Vagina (tissue), 2 donors: ENCODE measurements at regions not wholly inside any gene's neighbourhood (a gene's known extent, or its start where the extent isn't known, plus 50 kb on each side); places are given as distances from the start of the nearest gene placed in this dataset.

Source experiments
- DNase-seq, 2 donors: peaks; one replicate each; pipeline ENCODE4 v3.0.0-alpha.2; 2017; ENCODE audit errors: extremely low spot score in 2 of 2
- H3K27ac ChIP-seq: fragments of 200-600 bp; sonication (generic); one replicate; pipeline ENCODE4 v1.5.1; 2019
- H3K27me3 ChIP-seq: fragments of 200-600 bp; sonication (generic); one replicate; pipeline ENCODE4 v1.5.1; 2019
- H3K36me3 ChIP-seq, 2 donors: fragments of 200-600 bp; sonication (generic); one replicate each; pipeline ENCODE4 v1.5.1; 2017 to 2019
- H3K4me1 ChIP-seq: fragments of 200-600 bp; sonication (generic); one replicate; pipeline ENCODE4 v1.5.1; 2019
- H3K4me3 ChIP-seq, 2 donors: fragments of 200-600 bp; sonication (generic); 1 replicate in 1 of 2; 2 replicates in 1 of 2; pipeline ENCODE4 v1.5.1; 2016 to 2019
- H3K9me3 ChIP-seq: fragments of 200-600 bp; sonication (generic); one replicate; pipeline ENCODE4 v1.5.1; 2019
- CTCF ChIP-seq, 3 experiments: fragments of 450-650 bp in 2 of 3; fragments of 200-600 bp in 1 of 3; sonication (generic) in 1 of 3; IDR thresholded peaks; one replicate each; pipeline ENCODE4 v1.5.1; 2017 to 2019; ENCODE audit warnings: antibody characterized with exemption in 3 of 3, mild to moderate bottlenecking in 2 of 3, moderate library complexity in 2 of 3
- POLR2A ChIP-seq, 2 donors: fragments of 450-650 bp; IDR thresholded peaks; one replicate each; pipeline ENCODE4 v1.6.1; 2017; ENCODE audit warnings: antibody characterized with exemption in 2 of 2, mild to moderate bottlenecking in 2 of 2, moderate library complexity in 2 of 2
- POLR2AphosphoS5 ChIP-seq, 2 donors: sonication (generic); formaldehyde crosslinking; IDR thresholded peaks; one replicate each; pipeline ENCODE4 v1.9.0; 2017; ENCODE audit warnings: antibody characterized with exemption in 2 of 2, mild to moderate bottlenecking in 2 of 2, low read depth in 1 of 2; ENCODE audit not compliant: insufficient read depth in 1 of 2
- intact Hi-C: fragments of 100-400 bp; cut with DNase I; formaldehyde crosslinking; loops from one replicate; pipeline ENCODE4 v1.15.1; 2023

DNA sequence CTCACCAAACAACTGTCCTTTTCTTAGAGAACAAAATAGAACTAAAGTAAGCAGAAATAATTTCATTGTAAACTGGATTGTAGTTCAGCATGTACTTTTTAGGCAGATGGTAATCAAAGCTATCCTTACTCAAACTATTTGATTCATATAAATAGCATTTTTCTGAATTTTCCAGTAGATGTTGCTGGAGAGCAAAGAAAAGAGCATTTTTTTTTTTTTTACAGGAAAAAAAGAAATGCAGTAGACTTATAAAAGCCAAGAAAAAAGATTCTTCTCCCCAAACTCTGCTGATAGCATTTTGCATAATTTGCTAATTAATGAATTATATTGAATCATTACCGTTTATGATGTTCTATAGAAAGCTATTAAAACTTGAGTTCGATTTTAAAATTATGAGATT, 715.3 kb upstream of the WWC1 start:
- Histone ChIP-seq H3K9me3 (no peaks in the 10 kb centered on the region), H3K36me3 (no peaks in the 10 kb centered on the region), H3K27me3 (no peaks in the 10 kb centered on the region), H3K4me1 (peaks cover 6% of the 10 kb centered on the region), H3K27ac (no peak overlapping the region), H3K4me3 (no peak overlapping the region)
- DNase-seq: no peak
- no peak for TF ChIP-seq CTCF (IDR thresholded peaks at IDR 0.05)
- no peak for TF ChIP-seq POLR2A (IDR thresholded peaks at IDR 0.05)
- TF ChIP-seq POLR2AphosphoS5 (IDR thresholded peaks at IDR 0.05; ENCODE audit: insufficient read depth in 1 of 2, low read depth in 1 of 2): no peak
- intact Hi-C loops: no loop called here

GRCh38 chr5:167576897-167577296, 714.5 kb upstream of the WWC1 start:
- H3K9me3 ChIP-seq: no peaks in the 10 kb centered on the region
- H3K4me1 ChIP-seq: peaks cover 6% of the 10 kb centered on the region
- intact Hi-C loops: no loop called here
- TF ChIP-seq POLR2AphosphoS5 (IDR thresholded peaks at IDR 0.05; ENCODE audit: insufficient read depth in 1 of 2, low read depth in 1 of 2) (no peak), CTCF (IDR thresholded peaks at IDR 0.05) (no peak), POLR2A (IDR thresholded peaks at IDR 0.05) (no peak)
- H3K27me3 ChIP-seq: no peaks in the 10 kb centered on the region
- H3K27ac ChIP-seq: no peak overlapping the region
- H3K36me3 ChIP-seq: no peaks in the 10 kb centered on the region
- no peak overlapping the region for H3K4me3 ChIP-seq
- DNase-seq: no peak

DNA sequence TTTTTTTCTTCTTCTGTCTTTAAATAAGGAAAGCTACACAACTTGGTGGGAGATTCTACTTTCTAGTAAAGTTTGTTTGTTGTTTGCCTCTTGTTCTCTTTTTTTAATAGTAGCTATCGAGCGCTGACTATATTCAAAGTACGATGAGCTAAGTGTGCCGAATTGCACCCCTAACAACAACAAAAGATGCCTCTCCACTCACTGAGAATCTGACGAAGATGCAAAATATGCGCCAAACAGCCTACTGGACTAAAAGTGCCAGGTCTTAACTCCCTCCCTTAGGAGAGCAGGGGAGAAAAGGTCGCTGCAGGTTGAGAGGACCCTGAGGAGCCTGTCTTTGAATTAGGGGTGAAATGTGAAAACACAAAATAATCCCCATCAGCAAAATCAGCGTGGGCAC, 713.8 kb upstream of the WWC1 start:
- no peak for DNase-seq
- no peaks in the 10 kb centered on the region for H3K27me3 ChIP-seq
- no peaks in the 10 kb centered on the region for H3K36me3 ChIP-seq
- intact Hi-C loops: no loop called here
- H3K4me1 ChIP-seq: peaks cover 6% of the 10 kb centered on the region
- H3K9me3 ChIP-seq: no peaks in the 10 kb centered on the region
- H3K4me3 ChIP-seq: no peak overlapping the region
- no peak overlapping the region for H3K27ac ChIP-seq
- TF ChIP-seq POLR2AphosphoS5 (IDR thresholded peaks at IDR 0.05; ENCODE audit: insufficient read depth in 1 of 2, low read depth in 1 of 2): no peak
- no peak for TF ChIP-seq CTCF (IDR thresholded peaks at IDR 0.05)
- no peak for TF ChIP-seq POLR2A (IDR thresholded peaks at IDR 0.05)

DNA sequence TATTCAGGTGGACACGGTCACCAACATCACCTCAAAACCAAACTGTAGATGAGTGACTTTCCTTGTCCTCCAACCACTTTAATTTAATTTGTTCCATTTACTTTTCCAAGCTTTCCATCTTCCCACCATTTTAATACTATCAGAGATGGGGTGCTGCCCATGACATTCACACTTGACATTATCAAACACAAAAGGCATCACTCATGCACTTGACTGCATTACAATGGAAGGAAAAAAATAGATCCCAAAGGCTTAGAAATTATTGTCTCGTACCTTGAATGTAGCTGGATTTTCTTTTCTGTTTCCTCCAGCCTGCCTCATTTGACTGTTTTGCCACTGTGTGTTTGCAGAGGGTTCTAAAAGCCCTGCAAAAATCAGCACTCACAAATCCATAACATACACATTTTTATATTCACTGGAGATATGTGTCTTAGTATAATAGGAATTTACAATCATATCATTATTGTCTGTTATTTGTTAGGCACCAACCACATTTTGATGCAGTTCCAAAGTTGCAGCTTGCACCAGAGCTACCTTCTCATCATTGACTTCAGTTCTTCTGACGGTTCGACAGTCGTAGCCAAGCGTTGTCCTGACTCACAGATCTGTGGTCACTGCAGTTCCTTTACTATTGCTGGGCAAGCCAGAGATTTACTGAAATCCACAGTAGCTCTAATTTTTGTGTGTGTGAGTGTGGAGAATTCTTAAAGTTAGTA, 712.3 kb upstream of the WWC1 start:
- Histone ChIP-seq H3K27me3 (no peaks in the 10 kb centered on the region), H3K27ac (no peak overlapping the region), H3K9me3 (no peaks in the 10 kb centered on the region), H3K4me3 (no peak overlapping the region), H3K4me1 (peaks cover 4% of the 10 kb centered on the region), H3K36me3 (no peaks in the 10 kb centered on the region)
- no peak for TF ChIP-seq CTCF (IDR thresholded peaks at IDR 0.05)
- TF ChIP-seq POLR2A (IDR thresholded peaks at IDR 0.05): no peak
- no peak for TF ChIP-seq POLR2AphosphoS5 (IDR thresholded peaks at IDR 0.05; ENCODE audit: insufficient read depth in 1 of 2, low read depth in 1 of 2)
- no peak for DNase-seq
- intact Hi-C loops: no loop called here

DNA sequence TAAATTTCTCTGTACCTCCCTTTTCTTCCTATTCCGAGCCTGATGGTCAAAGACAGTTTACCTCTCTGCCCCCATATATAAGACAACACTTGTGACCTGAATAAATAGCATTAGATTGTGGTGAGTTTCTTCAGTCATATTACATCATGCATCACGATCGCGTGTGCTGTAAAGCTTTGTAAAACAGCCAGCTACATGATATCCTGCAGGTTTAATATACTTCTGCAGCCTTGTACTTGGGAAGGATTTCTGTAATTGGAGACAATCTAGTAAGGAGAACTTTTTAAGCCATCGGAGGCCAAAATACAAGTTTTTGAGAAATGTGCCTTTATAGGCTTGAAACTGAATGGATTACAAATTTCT, 711.8 kb upstream of the WWC1 start:
- TF ChIP-seq CTCF (IDR thresholded peaks at IDR 0.05) (no peak), POLR2A (IDR thresholded peaks at IDR 0.05) (no peak), POLR2AphosphoS5 (IDR thresholded peaks at IDR 0.05; ENCODE audit: insufficient read depth in 1 of 2, low read depth in 1 of 2) (no peak)
- no peak overlapping the region for H3K4me3 ChIP-seq
- no peak overlapping the region for H3K27ac ChIP-seq
- no peak for DNase-seq
- H3K4me1 ChIP-seq: no peaks in the 10 kb centered on the region
- intact Hi-C loops: no loop called here
- H3K27me3 ChIP-seq: no peaks in the 10 kb centered on the region
- H3K36me3 ChIP-seq: no peaks in the 10 kb centered on the region
- H3K9me3 ChIP-seq: no peaks in the 10 kb centered on the region
